Brain microvascular endothelial cell (primary cell): ENCODE measurements at regions not wholly inside any gene's neighbourhood (a gene's known extent, or its start where the extent isn't known, plus 50 kb on each side); places are given as distances from the start of the nearest gene placed in this dataset.

ENCODE experiments used
- DNase-seq: peaks from one replicate; pipeline ENCODE4 v3.0.0-alpha.2; 2020
- H3K27ac ChIP-seq: fragments of 250-450 bp; sonication (Bioruptor Pico); 2 replicates; pipeline ENCODE4 v1.5.1; 2020; ENCODE audit warnings: mild to moderate bottlenecking, moderate library complexity
- H3K27me3 ChIP-seq: fragments of 250-450 bp; sonication (Bioruptor Pico); replicated peaks from 2 replicates; pipeline ENCODE4 v1.5.1; 2020; ENCODE audit warnings: mild to moderate bottlenecking
- H3K36me3 ChIP-seq: fragments of 250-450 bp; sonication (Bioruptor Pico); replicated peaks from 2 replicates; pipeline ENCODE4 v1.5.1; 2020; ENCODE audit warnings: mild to moderate bottlenecking
- H3K4me3 ChIP-seq: 2 replicates; pipeline ENCODE4 v1.5.1; 2011; ENCODE audit warnings: low read depth, mild to moderate bottlenecking, control low read depth, low read length, moderate library complexity
- in situ Hi-C: cut with HindIII; loops from 2 replicates; pipeline ENCODE4 v1.10.0; 2017; ENCODE audit warnings: low sequenced_read_pairs, low pct_ligation_motif_present
- TF ChIP-seq, protein P1 (sequence below): IDR thresholded peaks from 2 replicates; pipeline ENCODE4 v1.5.1; 2011; ENCODE audit warnings: low read depth, mild to moderate bottlenecking, moderate library complexity, low read length, control low read depth, inconsistent platforms; ENCODE audit errors: missing control alignments

DNA sequence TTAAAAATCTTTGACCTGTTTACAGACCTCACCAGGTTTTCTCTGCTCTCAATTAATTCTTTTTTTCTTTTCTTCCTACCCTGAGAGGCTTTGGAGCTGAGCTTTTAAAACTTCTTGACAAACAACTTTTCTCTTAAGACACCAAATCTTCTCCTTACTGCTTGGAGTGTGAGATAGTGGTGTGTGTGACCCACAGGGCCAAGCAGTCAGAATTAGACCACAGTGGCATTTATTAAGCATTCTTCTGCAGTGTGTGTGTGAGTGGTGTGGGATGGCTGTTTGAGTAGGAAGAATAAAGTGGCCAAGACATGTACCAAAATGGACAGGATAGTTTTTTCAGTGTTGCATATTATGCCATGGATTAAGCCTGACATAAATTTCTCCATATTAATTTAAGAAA, 665.1 kb downstream of the RAPGEF2 start:
- Histone ChIP-seq H3K27me3 (no peaks in the 10 kb centered on the region), H3K4me3 (no peak overlapping the region), H3K27ac (peak overlapping the region; percentile 45), H3K36me3 (no peaks in the 10 kb centered on the region)
- in situ Hi-C loops = no loop called here
- DNase-seq = peak; percentile 84
- TF ChIP-seq, protein P1, sequence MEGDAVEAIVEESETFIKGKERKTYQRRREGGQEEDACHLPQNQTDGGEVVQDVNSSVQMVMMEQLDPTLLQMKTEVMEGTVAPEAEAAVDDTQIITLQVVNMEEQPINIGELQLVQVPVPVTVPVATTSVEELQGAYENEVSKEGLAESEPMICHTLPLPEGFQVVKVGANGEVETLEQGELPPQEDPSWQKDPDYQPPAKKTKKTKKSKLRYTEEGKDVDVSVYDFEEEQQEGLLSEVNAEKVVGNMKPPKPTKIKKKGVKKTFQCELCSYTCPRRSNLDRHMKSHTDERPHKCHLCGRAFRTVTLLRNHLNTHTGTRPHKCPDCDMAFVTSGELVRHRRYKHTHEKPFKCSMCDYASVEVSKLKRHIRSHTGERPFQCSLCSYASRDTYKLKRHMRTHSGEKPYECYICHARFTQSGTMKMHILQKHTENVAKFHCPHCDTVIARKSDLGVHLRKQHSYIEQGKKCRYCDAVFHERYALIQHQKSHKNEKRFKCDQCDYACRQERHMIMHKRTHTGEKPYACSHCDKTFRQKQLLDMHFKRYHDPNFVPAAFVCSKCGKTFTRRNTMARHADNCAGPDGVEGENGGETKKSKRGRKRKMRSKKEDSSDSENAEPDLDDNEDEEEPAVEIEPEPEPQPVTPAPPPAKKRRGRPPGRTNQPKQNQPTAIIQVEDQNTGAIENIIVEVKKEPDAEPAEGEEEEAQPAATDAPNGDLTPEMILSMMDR = no peak

DNA sequence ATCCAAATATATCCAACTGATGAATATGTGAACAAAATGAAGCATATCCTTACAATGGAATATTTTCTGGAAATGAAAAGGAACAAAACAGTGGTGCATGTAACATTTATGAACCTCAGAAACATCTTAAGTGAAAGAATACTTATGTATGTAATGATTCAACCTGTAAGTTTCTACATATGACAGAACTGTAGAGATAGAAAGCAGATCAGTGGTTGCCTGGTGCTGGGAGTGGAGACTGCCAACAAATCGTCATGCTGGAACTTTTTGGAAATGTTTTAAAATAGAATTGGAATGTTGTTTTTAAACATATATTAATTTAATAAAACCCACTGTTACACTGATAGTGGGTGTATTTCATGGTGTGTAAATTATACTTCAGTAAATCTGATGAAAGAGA, 667.5 kb downstream of the RAPGEF2 start:
- in situ Hi-C loops = no loop called here
- Histone ChIP-seq H3K27me3 (no peaks in the 10 kb centered on the region), H3K4me3 (no peak overlapping the region), H3K27ac (no peak overlapping the region), H3K36me3 (no peaks in the 10 kb centered on the region)
- TF ChIP-seq, protein P1 = no peak
- DNase-seq = no peak

- in situ Hi-C loops = no loop called here
- no peaks in the 10 kb centered on the region for H3K36me3 ChIP-seq
- no peak overlapping the region for H3K27ac ChIP-seq
- H3K27me3 ChIP-seq = no peaks in the 10 kb centered on the region
- no peak overlapping the region for H3K4me3 ChIP-seq
- TF ChIP-seq, protein P1 = no peak
- DNase-seq = no peak
These were observed 668.1 kb downstream of the RAPGEF2 start for GRCh38 chr4:159770969-159771368.

GRCh38 chr4:159776961-159777360, 674.1 kb downstream of the RAPGEF2 start:
- in situ Hi-C loops = no loop called here
- Histone ChIP-seq H3K36me3 (no peaks in the 10 kb centered on the region), H3K27ac (no peak overlapping the region), H3K27me3 (no peaks in the 10 kb centered on the region), H3K4me3 (no peak overlapping the region)
- TF ChIP-seq, protein P1 = no peak
- no peak for DNase-seq

DNA sequence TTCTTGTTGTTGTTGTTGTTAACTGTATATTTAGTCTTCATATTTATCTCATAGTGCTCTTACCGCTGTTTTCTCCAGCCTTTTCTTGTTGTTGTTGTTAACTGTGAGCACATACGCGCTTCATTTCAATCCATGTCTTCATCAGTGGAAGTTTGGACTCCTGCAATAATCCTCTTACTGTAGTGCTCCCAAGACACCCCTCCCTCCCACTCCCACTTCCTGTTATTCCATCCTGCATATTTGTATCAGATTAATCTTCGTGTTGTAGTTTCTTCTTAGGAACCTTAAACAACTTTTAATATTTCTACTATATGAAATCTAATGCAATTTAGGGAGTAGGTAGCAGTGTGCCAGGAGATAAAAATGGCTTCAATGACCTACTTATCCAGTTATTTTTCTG, 674.8 kb downstream of the RAPGEF2 start:
- Histone ChIP-seq H3K27me3 (no peaks in the 10 kb centered on the region), H3K27ac (no peak overlapping the region), H3K36me3 (no peaks in the 10 kb centered on the region), H3K4me3 (no peak overlapping the region)
- DNase-seq = no peak
- in situ Hi-C loops = no loop called here
- TF ChIP-seq, protein P1 = no peak

GRCh38 chr4:159778298-159778697, 675.4 kb downstream of the RAPGEF2 start:
- Histone ChIP-seq H3K27ac (no peak overlapping the region), H3K27me3 (no peaks in the 10 kb centered on the region), H3K36me3 (no peaks in the 10 kb centered on the region), H3K4me3 (no peak overlapping the region)
- TF ChIP-seq, protein P1 = no peak
- DNase-seq = no peak
- in situ Hi-C loops = no loop called here
